A549 (cell line): ENCODE measurements at regions not wholly inside any gene's neighbourhood (a gene's known extent, or its start where the extent isn't known, plus 50 kb on each side); places are given as distances from the start of the nearest gene placed in this dataset.

Experiments
- BHLHE40 ChIP-seq: IDR thresholded peaks from 2 replicates; pipeline ENCODE4 v1.6.1; 2012; ENCODE audit warnings: low read depth, low read length, inconsistent platforms
- EP300 ChIP-seq, 2 experiments: fragments of >200 bp; sonication (Bioruptor Twin); formaldehyde crosslinking; IDR thresholded peaks; 2 replicates in 1 of 2; 3 replicates in 1 of 2; pipeline ENCODE4 v1.6.1; 2016 to 2017
- MAX ChIP-seq: IDR thresholded peaks from 2 replicates; pipeline ENCODE4 v1.6.1; 2012
- MAZ ChIP-seq: fragments of 150-350 bp; IDR thresholded peaks from 2 replicates; pipeline ENCODE4 v1.6.1; 2014; ENCODE audit warnings: antibody characterized with exemption, low read depth, low read length, borderline replicate concordance
- NFE2L2 ChIP-seq: fragments of 150-350 bp; conservative IDR thresholded peaks from 2 replicates; pipeline ENCODE4 v1.6.1; 2014; ENCODE audit warnings: low read length
- POLR2A ChIP-seq: IDR thresholded peaks from 2 replicates; pipeline ENCODE4 v1.6.1; 2012; ENCODE audit warnings: mild to moderate bottlenecking, low read length
- TP53 ChIP-seq: fragments of 250-450 bp; sonication (Bioruptor Pico); IDR thresholded peaks from 2 replicates; pipeline ENCODE4 v1.5.0; 2021; ENCODE audit warnings: mild to moderate bottlenecking, moderate library complexity
- ZNF302 ChIP-seq: fragments of 250-450 bp; sonication (Bioruptor Pico); IDR thresholded peaks from 2 replicates; pipeline ENCODE4 v1.9.0; 2021; ENCODE audit warnings: inconsistent platforms, mild to moderate bottlenecking, moderate library complexity
- ZSCAN20 ChIP-seq: fragments of 250-450 bp; sonication (Bioruptor Pico); IDR thresholded peaks from 2 replicates; pipeline ENCODE4 v1.8.0; 2022; ENCODE audit warnings: mild to moderate bottlenecking, moderate library complexity
- TF ChIP-seq, protein P1 (sequence below): fragments of >200 bp; sonication (Bioruptor Twin); formaldehyde crosslinking; IDR thresholded peaks from 3 replicates; pipeline ENCODE4 v1.5.1; 2016
- TF ChIP-seq, protein P2 (sequence below): fragments of 200-600 bp; sonication (generic); IDR thresholded peaks from 2 replicates; pipeline ENCODE4 v1.6.1; 2016; ENCODE audit warnings: antibody characterized with exemption, mild to moderate bottlenecking, moderate library complexity
- TF ChIP-seq, protein P3 (sequence below): fragments of >200 bp; sonication (Bioruptor Twin); formaldehyde crosslinking; IDR thresholded peaks from 2 replicates; pipeline ENCODE4 v1.6.1; 2016

DNA sequence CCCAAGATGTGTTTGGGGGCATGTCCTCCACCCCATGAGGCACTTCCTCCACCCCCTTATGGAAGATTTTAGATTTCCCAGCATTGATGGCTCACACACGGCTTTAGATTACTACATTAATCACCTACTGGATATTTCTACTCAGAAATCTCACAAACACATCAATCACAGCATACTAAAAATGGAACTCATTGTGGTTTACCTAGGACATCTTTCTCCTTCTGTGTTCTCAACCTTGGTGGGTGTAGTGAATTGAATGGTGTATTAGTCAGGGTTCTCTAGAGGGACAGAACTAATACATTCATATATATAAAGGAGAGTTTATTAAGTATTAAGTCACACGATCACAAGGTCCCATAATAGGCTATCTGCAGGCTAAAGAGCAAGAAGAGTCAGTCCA, 82.1 kb upstream of the CYRIA start:
- TF ChIP-seq, protein P1, sequence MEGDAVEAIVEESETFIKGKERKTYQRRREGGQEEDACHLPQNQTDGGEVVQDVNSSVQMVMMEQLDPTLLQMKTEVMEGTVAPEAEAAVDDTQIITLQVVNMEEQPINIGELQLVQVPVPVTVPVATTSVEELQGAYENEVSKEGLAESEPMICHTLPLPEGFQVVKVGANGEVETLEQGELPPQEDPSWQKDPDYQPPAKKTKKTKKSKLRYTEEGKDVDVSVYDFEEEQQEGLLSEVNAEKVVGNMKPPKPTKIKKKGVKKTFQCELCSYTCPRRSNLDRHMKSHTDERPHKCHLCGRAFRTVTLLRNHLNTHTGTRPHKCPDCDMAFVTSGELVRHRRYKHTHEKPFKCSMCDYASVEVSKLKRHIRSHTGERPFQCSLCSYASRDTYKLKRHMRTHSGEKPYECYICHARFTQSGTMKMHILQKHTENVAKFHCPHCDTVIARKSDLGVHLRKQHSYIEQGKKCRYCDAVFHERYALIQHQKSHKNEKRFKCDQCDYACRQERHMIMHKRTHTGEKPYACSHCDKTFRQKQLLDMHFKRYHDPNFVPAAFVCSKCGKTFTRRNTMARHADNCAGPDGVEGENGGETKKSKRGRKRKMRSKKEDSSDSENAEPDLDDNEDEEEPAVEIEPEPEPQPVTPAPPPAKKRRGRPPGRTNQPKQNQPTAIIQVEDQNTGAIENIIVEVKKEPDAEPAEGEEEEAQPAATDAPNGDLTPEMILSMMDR: no peak
- no peak for TF ChIP-seq ZNF302 (CRISPR knock-in tag)
- TF ChIP-seq, protein P2, sequence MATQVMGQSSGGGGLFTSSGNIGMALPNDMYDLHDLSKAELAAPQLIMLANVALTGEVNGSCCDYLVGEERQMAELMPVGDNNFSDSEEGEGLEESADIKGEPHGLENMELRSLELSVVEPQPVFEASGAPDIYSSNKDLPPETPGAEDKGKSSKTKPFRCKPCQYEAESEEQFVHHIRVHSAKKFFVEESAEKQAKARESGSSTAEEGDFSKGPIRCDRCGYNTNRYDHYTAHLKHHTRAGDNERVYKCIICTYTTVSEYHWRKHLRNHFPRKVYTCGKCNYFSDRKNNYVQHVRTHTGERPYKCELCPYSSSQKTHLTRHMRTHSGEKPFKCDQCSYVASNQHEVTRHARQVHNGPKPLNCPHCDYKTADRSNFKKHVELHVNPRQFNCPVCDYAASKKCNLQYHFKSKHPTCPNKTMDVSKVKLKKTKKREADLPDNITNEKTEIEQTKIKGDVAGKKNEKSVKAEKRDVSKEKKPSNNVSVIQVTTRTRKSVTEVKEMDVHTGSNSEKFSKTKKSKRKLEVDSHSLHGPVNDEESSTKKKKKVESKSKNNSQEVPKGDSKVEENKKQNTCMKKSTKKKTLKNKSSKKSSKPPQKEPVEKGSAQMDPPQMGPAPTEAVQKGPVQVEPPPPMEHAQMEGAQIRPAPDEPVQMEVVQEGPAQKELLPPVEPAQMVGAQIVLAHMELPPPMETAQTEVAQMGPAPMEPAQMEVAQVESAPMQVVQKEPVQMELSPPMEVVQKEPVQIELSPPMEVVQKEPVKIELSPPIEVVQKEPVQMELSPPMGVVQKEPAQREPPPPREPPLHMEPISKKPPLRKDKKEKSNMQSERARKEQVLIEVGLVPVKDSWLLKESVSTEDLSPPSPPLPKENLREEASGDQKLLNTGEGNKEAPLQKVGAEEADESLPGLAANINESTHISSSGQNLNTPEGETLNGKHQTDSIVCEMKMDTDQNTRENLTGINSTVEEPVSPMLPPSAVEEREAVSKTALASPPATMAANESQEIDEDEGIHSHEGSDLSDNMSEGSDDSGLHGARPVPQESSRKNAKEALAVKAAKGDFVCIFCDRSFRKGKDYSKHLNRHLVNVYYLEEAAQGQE: no peak
- TF ChIP-seq MAX: no peak
- no peak for TF ChIP-seq MAZ
- no peak for TF ChIP-seq EP300 (IDR thresholded peaks at IDR 0.05)
- TF ChIP-seq NFE2L2: no peak
- no peak for TF ChIP-seq POLR2A
- TF ChIP-seq, protein P3, sequence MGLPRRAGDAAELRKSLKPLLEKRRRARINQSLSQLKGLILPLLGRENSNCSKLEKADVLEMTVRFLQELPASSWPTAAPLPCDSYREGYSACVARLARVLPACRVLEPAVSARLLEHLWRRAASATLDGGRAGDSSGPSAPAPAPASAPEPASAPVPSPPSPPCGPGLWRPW: no peak
- TF ChIP-seq TP53 (CRISPR knock-in tag): no peak
- no peak for TF ChIP-seq BHLHE40
- TF ChIP-seq ZSCAN20: no peak
